GDM1 (cell line): ENCODE measurements at regions not wholly inside any gene's neighbourhood (a gene's known extent, or its start where the extent isn't known, plus 50 kb on each side); places are given as distances from the start of the nearest gene placed in this dataset.

Experiments used
- DNase-seq: peaks from one replicate; lab custom pipeline; 2025; lab: John Stamatoyannopoulos, UW

- peak; percentile 28 for DNase-seq
Measured at GRCh38 chr17:77579682-77580081, 378.8 kb upstream of the TNRC6C start.

GRCh38 chr17:77580531-77581270, 377.8 kb upstream of the TNRC6C start:
- no peak for DNase-seq

GRCh38 chr17:77581480-77581879, 377.0 kb upstream of the TNRC6C start:
- DNase-seq = no peak

GRCh38 chr17:77585142-77585860, 373.2 kb upstream of the TNRC6C start:
- DNase-seq = no peak

- DNase-seq = no peak
Measured at GRCh38 chr17:77590951-77591735, 367.4 kb upstream of the TNRC6C start.

- DNase-seq = no peak
Measured at GRCh38 chr17:77592106-77592865, 366.2 kb upstream of the TNRC6C start.

- no peak for DNase-seq
Measured at GRCh38 chr17:77593081-77593480, 365.4 kb upstream of the TNRC6C start.

GRCh38 chr17:77594416-77595209, 363.9 kb upstream of the TNRC6C start:
- no peak for DNase-seq

- DNase-seq = no peak
Measured at GRCh38 chr17:77596491-77597417, 361.7 kb upstream of the TNRC6C start.

GRCh38 chr17:77597418-77598240, 360.9 kb upstream of the TNRC6C start:
- no peak for DNase-seq

GRCh38 chr17:77598241-77598620, 360.3 kb upstream of the TNRC6C start:
- no peak for DNase-seq

- no peak for DNase-seq
Measured at GRCh38 chr17:77599699-77600098, 358.8 kb upstream of the TNRC6C start.

- no peak for DNase-seq
Measured at GRCh38 chr17:77600346-77600745, 358.2 kb upstream of the TNRC6C start.

GRCh38 chr17:77601054-77601979, 357.2 kb upstream of the TNRC6C start:
- DNase-seq = no peak

- no peak for DNase-seq
Measured at GRCh38 chr17:77602062-77602746, 356.3 kb upstream of the TNRC6C start.

- DNase-seq = no peak
Measured at GRCh38 chr17:77602883-77603640, 355.4 kb upstream of the TNRC6C start.
